ENCODE measurements at regions not wholly inside any gene's neighbourhood (a gene's known extent, or its start where the extent isn't known, plus 50 kb on each side); places are given as distances from the start of the nearest gene placed in this dataset.

DNA sequence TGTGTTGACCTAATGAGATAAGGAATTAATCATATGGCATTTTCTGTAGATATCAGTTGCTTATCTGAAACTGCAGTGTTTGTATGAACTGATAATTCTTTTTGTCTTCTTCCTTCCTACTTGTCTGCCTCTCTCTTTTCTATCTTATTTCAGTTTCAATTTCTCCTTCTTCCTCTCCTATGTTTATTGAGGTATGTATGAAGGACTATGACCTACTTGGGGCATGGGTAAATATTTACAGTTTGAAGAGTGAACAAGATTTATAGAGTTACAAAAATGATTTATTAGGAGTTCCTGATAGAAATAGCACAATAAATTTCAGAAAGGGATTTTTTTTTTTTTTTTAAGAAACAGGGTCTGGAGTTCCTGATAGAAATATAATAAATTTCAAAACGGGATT is 88.7 kb upstream of the MUCL1 start:
- TF ChIP-seq, protein P1, sequence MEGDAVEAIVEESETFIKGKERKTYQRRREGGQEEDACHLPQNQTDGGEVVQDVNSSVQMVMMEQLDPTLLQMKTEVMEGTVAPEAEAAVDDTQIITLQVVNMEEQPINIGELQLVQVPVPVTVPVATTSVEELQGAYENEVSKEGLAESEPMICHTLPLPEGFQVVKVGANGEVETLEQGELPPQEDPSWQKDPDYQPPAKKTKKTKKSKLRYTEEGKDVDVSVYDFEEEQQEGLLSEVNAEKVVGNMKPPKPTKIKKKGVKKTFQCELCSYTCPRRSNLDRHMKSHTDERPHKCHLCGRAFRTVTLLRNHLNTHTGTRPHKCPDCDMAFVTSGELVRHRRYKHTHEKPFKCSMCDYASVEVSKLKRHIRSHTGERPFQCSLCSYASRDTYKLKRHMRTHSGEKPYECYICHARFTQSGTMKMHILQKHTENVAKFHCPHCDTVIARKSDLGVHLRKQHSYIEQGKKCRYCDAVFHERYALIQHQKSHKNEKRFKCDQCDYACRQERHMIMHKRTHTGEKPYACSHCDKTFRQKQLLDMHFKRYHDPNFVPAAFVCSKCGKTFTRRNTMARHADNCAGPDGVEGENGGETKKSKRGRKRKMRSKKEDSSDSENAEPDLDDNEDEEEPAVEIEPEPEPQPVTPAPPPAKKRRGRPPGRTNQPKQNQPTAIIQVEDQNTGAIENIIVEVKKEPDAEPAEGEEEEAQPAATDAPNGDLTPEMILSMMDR (IDR thresholded peaks at IDR 0.05) = no peak
- no peak for TF ChIP-seq POLR2A (IDR thresholded peaks at IDR 0.05)

All from lower leg skin (tissue), 3 donors.